Hepatocyte (in vitro differentiated cells): ENCODE measurements at regions not wholly inside any gene's neighbourhood (a gene's known extent, or its start where the extent isn't known, plus 50 kb on each side); places are given as distances from the start of the nearest gene placed in this dataset.
"Not testable (repeated sequence)": the region's sequence is repeated elsewhere in the genome, so short reads cannot be mapped to it uniquely, and the experiment has no call there.

ENCODE experiments used
- EZH2 ChIP-seq: fragments of 200-600 bp; sonication (generic); IDR thresholded peaks from 2 replicates; pipeline ENCODE4 v1.6.1; 2016; ENCODE audit warnings: antibody characterized with exemption, mild to moderate bottlenecking, borderline replicate concordance
- TF ChIP-seq, protein P1 (sequence below): fragments of 200-600 bp; sonication (generic); IDR thresholded peaks from 2 replicates; pipeline ENCODE4 v1.5.1; 2016; ENCODE audit warnings: antibody characterized with exemption, mild to moderate bottlenecking; ENCODE audit not compliant: poor library complexity

DNA sequence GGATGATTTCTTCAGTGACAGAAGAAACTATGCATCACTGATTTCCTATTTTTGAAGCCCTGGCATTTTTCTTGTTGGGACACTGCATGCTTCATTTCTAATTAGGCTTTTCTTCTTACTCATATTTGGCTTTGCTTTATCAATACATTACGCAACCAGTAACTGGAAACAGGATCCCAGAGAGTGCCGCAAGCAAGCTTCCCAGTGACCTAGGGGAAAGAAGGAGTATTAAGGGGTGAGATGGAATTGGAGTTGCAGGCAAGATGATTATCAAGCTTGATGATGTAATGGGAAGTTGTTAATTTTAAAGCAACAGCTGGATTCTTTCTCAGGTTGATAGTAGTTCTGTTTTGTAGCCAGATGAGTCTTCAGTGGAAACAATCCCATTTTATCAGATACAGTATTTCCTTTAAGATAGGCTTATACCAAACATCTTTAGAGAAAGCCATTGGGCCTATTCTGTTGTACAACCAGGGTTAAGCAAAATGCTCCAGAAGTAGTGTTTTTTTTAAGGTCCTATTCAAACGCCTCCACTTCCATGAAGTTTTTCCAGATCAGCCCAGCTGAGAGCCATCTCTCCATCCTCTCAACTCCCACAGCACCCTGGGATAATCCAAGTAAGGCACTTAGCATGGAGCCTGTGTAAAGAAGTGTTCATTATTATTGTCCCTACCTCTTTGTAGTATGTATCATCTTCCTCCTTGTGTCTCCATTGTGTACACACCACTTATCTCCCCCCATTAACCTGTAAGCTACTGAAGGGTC lies 69.5 kb upstream of the GPR89A start:
- not testable (repeated sequence) for TF ChIP-seq EZH2
- TF ChIP-seq, protein P1, sequence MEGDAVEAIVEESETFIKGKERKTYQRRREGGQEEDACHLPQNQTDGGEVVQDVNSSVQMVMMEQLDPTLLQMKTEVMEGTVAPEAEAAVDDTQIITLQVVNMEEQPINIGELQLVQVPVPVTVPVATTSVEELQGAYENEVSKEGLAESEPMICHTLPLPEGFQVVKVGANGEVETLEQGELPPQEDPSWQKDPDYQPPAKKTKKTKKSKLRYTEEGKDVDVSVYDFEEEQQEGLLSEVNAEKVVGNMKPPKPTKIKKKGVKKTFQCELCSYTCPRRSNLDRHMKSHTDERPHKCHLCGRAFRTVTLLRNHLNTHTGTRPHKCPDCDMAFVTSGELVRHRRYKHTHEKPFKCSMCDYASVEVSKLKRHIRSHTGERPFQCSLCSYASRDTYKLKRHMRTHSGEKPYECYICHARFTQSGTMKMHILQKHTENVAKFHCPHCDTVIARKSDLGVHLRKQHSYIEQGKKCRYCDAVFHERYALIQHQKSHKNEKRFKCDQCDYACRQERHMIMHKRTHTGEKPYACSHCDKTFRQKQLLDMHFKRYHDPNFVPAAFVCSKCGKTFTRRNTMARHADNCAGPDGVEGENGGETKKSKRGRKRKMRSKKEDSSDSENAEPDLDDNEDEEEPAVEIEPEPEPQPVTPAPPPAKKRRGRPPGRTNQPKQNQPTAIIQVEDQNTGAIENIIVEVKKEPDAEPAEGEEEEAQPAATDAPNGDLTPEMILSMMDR, result not testable (repeated sequence)
